ENCODE measurements at regions not wholly inside any gene's neighbourhood (a gene's known extent, or its start where the extent isn't known, plus 50 kb on each side); places are given as distances from the start of the nearest gene placed in this dataset.

- TF ChIP-seq POLR2A (IDR thresholded peaks at IDR 0.05; ENCODE audit: low read depth, low read length), result no peak
- TF ChIP-seq CTCF (conservative IDR thresholded peaks at IDR 0.05; ENCODE audit: low read depth, low read length), result no peak
- TF ChIP-seq BHLHE40 (IDR thresholded peaks at IDR 0.05; ENCODE audit: low read depth, low read length), result no peak
- no peak for TF ChIP-seq FOS (IDR thresholded peaks at IDR 0.05; ENCODE audit: low read depth, low read length)
- no peak for TF ChIP-seq CEBPB (IDR thresholded peaks at IDR 0.05; ENCODE audit: low read depth, low read length)
- TF ChIP-seq RFX5 (IDR thresholded peaks at IDR 0.05; ENCODE audit: low read depth, low read length), result no peak
- no peak for TF ChIP-seq RAD21 (IDR thresholded peaks at IDR 0.05; ENCODE audit: low read length)
- no peak for TF ChIP-seq MXI1 (IDR thresholded peaks at IDR 0.05; ENCODE audit: borderline replicate concordance, low read depth, low read length)
- TF ChIP-seq USF2 (IDR thresholded peaks at IDR 0.05; ENCODE audit: low read depth, low read length), result no peak
- TF ChIP-seq MAFK (IDR thresholded peaks at IDR 0.05; ENCODE audit: low read depth, low read length), result no peak
- TF ChIP-seq SMC3 (IDR thresholded peaks at IDR 0.05; ENCODE audit: low read depth, low read length), result no peak
- TF ChIP-seq, protein P1, sequence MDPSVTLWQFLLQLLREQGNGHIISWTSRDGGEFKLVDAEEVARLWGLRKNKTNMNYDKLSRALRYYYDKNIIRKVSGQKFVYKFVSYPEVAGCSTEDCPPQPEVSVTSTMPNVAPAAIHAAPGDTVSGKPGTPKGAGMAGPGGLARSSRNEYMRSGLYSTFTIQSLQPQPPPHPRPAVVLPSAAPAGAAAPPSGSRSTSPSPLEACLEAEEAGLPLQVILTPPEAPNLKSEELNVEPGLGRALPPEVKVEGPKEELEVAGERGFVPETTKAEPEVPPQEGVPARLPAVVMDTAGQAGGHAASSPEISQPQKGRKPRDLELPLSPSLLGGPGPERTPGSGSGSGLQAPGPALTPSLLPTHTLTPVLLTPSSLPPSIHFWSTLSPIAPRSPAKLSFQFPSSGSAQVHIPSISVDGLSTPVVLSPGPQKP (IDR thresholded peaks at IDR 0.05; ENCODE audit: borderline replicate concordance, low read depth, low read length), result no peak
- TF ChIP-seq MAZ (IDR thresholded peaks at IDR 0.05; ENCODE audit: borderline replicate concordance, low read depth, low read length), result no peak
These were observed 109.6 kb downstream of the KCNJ2 start for GRCh38 chr17:70278844-70279462.

All from IMR-90 (cell line).